GM23338 (cell line): ENCODE measurements at regions not wholly inside any gene's neighbourhood (a gene's known extent, or its start where the extent isn't known, plus 50 kb on each side); places are given as distances from the start of the nearest gene placed in this dataset.

Experiments
- ATAC-seq: fragments of 200-7000 bp; cut with Tn5 transposase; 3 replicates; pipeline ENCODE4 v1.9.1; 2020
- DNase-seq: peaks from one replicate; pipeline ENCODE4 v3.0.0-alpha.2; 2015; ENCODE audit warnings: low spot score
- H2AFZ ChIP-seq: fragments of 200-600 bp; sonication (generic); 2 replicates; pipeline ENCODE4 v1.8.0; 2016; ENCODE audit warnings: antibody characterized with exemption, mild to moderate bottlenecking, moderate library complexity
- H3F3A ChIP-seq: fragments of 200-600 bp; sonication (generic); replicated peaks from 2 replicates; pipeline ENCODE4 v1.8.0; 2017; ENCODE audit warnings: antibody characterized with exemption, mixed run types, low read depth
- H3K27ac ChIP-seq: fragments of 200-600 bp; sonication (generic); 2 replicates; pipeline ENCODE4 v1.6.1; 2016; ENCODE audit warnings: low read depth
- H3K27me3 ChIP-seq: fragments of 200-600 bp; sonication (generic); 2 replicates; pipeline ENCODE4 v1.8.0; 2016; ENCODE audit warnings: mild to moderate bottlenecking, mixed run types, moderate library complexity; ENCODE audit not compliant: insufficient read depth
- H3K36me3 ChIP-seq: fragments of 200-600 bp; sonication (generic); 2 replicates; pipeline ENCODE4 v1.8.0; 2016; ENCODE audit warnings: mild to moderate bottlenecking; ENCODE audit not compliant: insufficient read depth
- H3K4me1 ChIP-seq: fragments of 200-600 bp; sonication (generic); 2 replicates; pipeline ENCODE4 v1.8.0; 2016; ENCODE audit warnings: mild to moderate bottlenecking, moderate library complexity; ENCODE audit not compliant: insufficient read depth
- H3K4me2 ChIP-seq: fragments of 200-600 bp; sonication (generic); 2 replicates; pipeline ENCODE4 v1.7.1; 2017; ENCODE audit warnings: mixed run types
- H3K4me3 ChIP-seq: fragments of 200-600 bp; sonication (generic); 2 replicates; pipeline ENCODE4 v1.6.1; 2016; ENCODE audit warnings: mixed run types
- H3K79me2 ChIP-seq: fragments of 200-600 bp; sonication (generic); replicated peaks from 2 replicates; pipeline ENCODE4 v1.8.0; 2017; ENCODE audit warnings: mild to moderate bottlenecking; ENCODE audit not compliant: insufficient read depth
- H3K9me2 ChIP-seq: fragments of 200-600 bp; sonication (generic); 2 replicates; pipeline ENCODE4 v1.8.0; 2017; ENCODE audit not compliant: insufficient read depth
- H4K20me1 ChIP-seq: fragments of 200-600 bp; sonication (generic); replicated peaks from 2 replicates; pipeline ENCODE4 v1.8.0; 2017; ENCODE audit warnings: mild to moderate bottlenecking; ENCODE audit not compliant: insufficient read depth
- H3K27ac Mint-ChIP-seq: 2 replicates; pipeline ENCODE4 v1.8.0; 2020; ENCODE audit warnings: inconsistent platforms, mild to moderate bottlenecking, moderate library complexity, mixed read lengths
- H3K27me3 Mint-ChIP-seq: 3 replicates; pipeline ENCODE4 v1.8.0; 2022; ENCODE audit warnings: low read depth, mild to moderate bottlenecking, moderate library complexity, mixed read lengths, inconsistent platforms; ENCODE audit not compliant: insufficient read depth, poor library complexity
- H3K36me3 Mint-ChIP-seq: 3 replicates; pipeline ENCODE4 v1.8.0; 2021; ENCODE audit warnings: low read depth, mild to moderate bottlenecking, inconsistent platforms, moderate library complexity, mixed read lengths
- H3K4me1 Mint-ChIP-seq: 3 replicates; pipeline ENCODE4 v1.8.0; 2020; ENCODE audit warnings: mild to moderate bottlenecking, inconsistent platforms, mixed read lengths
- H3K4me3 Mint-ChIP-seq: 3 replicates; pipeline ENCODE4 v1.8.0; 2021; ENCODE audit warnings: moderate library complexity, mild to moderate bottlenecking, inconsistent platforms, mixed read lengths
- H3K9me3 Mint-ChIP-seq: 3 replicates; pipeline ENCODE4 v1.8.0; 2020; ENCODE audit warnings: moderate library complexity, mild to moderate bottlenecking, inconsistent platforms, mixed read lengths
- CREB1 ChIP-seq: fragments of 250-450 bp; sonication (Bioruptor Pico); IDR thresholded peaks from 2 replicates; pipeline ENCODE4 v1.5.0; 2020; ENCODE audit warnings: low read depth, mild to moderate bottlenecking, moderate library complexity
- EZH2 ChIP-seq: fragments of 200-600 bp; sonication (generic); IDR thresholded peaks from one replicate; pipeline ENCODE4 v1.8.0; 2017; ENCODE audit warnings: antibody characterized with exemption, mild to moderate bottlenecking, low read depth; ENCODE audit not compliant: unreplicated experiment
- EZH2phosphoT487 ChIP-seq: fragments of 200-600 bp; sonication (generic); IDR thresholded peaks from one replicate; pipeline ENCODE4 v1.8.1; 2018; ENCODE audit warnings: antibody characterized with exemption; ENCODE audit not compliant: unreplicated experiment
- JUNB ChIP-seq: IDR thresholded peaks from one replicate; pipeline ENCODE4 v1.6.1; 2016; ENCODE audit warnings: antibody characterized with exemption; ENCODE audit not compliant: unreplicated experiment
- NANOG ChIP-seq: IDR thresholded peaks from 2 replicates; pipeline ENCODE4 v1.6.1; 2016; ENCODE audit warnings: antibody characterized with exemption, borderline replicate concordance
- POLR2AphosphoS5 ChIP-seq: IDR thresholded peaks from 2 replicates; pipeline ENCODE4 v1.6.1; 2016; ENCODE audit warnings: antibody characterized with exemption, low read depth
- STAT1 ChIP-seq: IDR thresholded peaks from one replicate; pipeline ENCODE4 v1.6.1; 2016; ENCODE audit warnings: antibody characterized with exemption; ENCODE audit not compliant: unreplicated experiment
- ZNF114 ChIP-seq: fragments of 250-450 bp; sonication (Bioruptor Pico); IDR thresholded peaks from 2 replicates; pipeline ENCODE4 v1.5.0; 2020; ENCODE audit warnings: mild to moderate bottlenecking, moderate library complexity
- ZNF331 ChIP-seq: fragments of 250-450 bp; sonication (Bioruptor Pico); IDR thresholded peaks from 2 replicates; pipeline ENCODE4 v1.5.0; 2020; ENCODE audit warnings: low read depth, mild to moderate bottlenecking, moderate library complexity
- TF ChIP-seq, protein P1 (sequence below): fragments of 250-450 bp; sonication (Bioruptor Pico); IDR thresholded peaks from 2 replicates; pipeline ENCODE4 v1.5.0; 2020; ENCODE audit warnings: mild to moderate bottlenecking, moderate library complexity
- TF ChIP-seq, protein P2 (sequence below), 2 experiments: fragments of 200-600 bp in 1 of 2; sonication (generic) in 1 of 2; conservative IDR thresholded peaks; 2 replicates each; pipeline versions ENCODE4 v1.5.1 to v1.6.1; 2016 to 2017; ENCODE audit warnings: antibody characterized with exemption in 2 of 2, low read depth in 2 of 2, mild to moderate bottlenecking in 2 of 2, moderate library complexity in 1 of 2
- TF ChIP-seq, protein P3 (sequence below): IDR thresholded peaks from 2 replicates; pipeline ENCODE4 v1.6.1; 2016; ENCODE audit warnings: antibody characterized with exemption
- TF ChIP-seq, protein P4 (sequence below): IDR thresholded peaks from one replicate; pipeline ENCODE4 v1.6.1; 2018; ENCODE audit warnings: antibody characterized with exemption; ENCODE audit not compliant: unreplicated experiment

DNA sequence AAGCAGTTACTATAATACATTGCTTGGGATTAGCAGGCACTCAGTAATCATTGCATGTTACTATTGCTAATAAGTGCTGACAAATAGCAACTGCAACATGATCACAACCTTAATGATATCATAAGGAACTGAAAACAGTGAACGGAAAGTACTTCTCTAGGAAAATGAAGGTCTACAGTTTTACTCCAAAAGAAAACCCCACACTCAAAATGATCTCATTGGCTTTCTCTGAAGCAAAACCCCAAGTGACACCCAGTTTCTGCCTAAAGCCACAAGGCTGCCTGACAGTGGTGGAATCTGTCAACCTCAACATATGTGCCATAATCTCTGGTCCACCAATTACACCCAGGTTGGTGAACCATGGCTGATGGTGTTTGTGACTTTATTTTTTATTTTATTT lies 137.6 kb downstream of the PTGER3 start:
- Histone ChIP-seq H4K20me1 (no peaks in the 10 kb centered on the region), H3K4me3 (no peak overlapping the region), H2AFZ (no peak overlapping the region), H3K9me2 (no peaks in the 10 kb centered on the region; the same call in 1 of the 2 replicates), H3F3A (no peaks in the 10 kb centered on the region), H3K27ac (no peak overlapping the region), H3K4me2 (no peak overlapping the region), H3K79me2 (no peaks in the 10 kb centered on the region), H3K4me1 (no peaks in the 10 kb centered on the region), H3K27me3 (no peaks in the 10 kb centered on the region), H3K36me3 (no peaks in the 10 kb centered on the region)
- no peak for ATAC-seq
- no peaks in the 10 kb centered on the region; the same call in 2 of the 3 replicates for H3K4me1 Mint-ChIP-seq
- no peaks in the 10 kb centered on the region for H3K27me3 Mint-ChIP-seq
- H3K27ac Mint-ChIP-seq: no peak overlapping the region
- H3K9me3 Mint-ChIP-seq: no peaks in the 10 kb centered on the region
- no peak for TF ChIP-seq CREB1 (CRISPR knock-in tag)
- TF ChIP-seq STAT1: no peak
- TF ChIP-seq ZNF114: no peak
- no peak for TF ChIP-seq JUNB
- TF ChIP-seq, protein P1, sequence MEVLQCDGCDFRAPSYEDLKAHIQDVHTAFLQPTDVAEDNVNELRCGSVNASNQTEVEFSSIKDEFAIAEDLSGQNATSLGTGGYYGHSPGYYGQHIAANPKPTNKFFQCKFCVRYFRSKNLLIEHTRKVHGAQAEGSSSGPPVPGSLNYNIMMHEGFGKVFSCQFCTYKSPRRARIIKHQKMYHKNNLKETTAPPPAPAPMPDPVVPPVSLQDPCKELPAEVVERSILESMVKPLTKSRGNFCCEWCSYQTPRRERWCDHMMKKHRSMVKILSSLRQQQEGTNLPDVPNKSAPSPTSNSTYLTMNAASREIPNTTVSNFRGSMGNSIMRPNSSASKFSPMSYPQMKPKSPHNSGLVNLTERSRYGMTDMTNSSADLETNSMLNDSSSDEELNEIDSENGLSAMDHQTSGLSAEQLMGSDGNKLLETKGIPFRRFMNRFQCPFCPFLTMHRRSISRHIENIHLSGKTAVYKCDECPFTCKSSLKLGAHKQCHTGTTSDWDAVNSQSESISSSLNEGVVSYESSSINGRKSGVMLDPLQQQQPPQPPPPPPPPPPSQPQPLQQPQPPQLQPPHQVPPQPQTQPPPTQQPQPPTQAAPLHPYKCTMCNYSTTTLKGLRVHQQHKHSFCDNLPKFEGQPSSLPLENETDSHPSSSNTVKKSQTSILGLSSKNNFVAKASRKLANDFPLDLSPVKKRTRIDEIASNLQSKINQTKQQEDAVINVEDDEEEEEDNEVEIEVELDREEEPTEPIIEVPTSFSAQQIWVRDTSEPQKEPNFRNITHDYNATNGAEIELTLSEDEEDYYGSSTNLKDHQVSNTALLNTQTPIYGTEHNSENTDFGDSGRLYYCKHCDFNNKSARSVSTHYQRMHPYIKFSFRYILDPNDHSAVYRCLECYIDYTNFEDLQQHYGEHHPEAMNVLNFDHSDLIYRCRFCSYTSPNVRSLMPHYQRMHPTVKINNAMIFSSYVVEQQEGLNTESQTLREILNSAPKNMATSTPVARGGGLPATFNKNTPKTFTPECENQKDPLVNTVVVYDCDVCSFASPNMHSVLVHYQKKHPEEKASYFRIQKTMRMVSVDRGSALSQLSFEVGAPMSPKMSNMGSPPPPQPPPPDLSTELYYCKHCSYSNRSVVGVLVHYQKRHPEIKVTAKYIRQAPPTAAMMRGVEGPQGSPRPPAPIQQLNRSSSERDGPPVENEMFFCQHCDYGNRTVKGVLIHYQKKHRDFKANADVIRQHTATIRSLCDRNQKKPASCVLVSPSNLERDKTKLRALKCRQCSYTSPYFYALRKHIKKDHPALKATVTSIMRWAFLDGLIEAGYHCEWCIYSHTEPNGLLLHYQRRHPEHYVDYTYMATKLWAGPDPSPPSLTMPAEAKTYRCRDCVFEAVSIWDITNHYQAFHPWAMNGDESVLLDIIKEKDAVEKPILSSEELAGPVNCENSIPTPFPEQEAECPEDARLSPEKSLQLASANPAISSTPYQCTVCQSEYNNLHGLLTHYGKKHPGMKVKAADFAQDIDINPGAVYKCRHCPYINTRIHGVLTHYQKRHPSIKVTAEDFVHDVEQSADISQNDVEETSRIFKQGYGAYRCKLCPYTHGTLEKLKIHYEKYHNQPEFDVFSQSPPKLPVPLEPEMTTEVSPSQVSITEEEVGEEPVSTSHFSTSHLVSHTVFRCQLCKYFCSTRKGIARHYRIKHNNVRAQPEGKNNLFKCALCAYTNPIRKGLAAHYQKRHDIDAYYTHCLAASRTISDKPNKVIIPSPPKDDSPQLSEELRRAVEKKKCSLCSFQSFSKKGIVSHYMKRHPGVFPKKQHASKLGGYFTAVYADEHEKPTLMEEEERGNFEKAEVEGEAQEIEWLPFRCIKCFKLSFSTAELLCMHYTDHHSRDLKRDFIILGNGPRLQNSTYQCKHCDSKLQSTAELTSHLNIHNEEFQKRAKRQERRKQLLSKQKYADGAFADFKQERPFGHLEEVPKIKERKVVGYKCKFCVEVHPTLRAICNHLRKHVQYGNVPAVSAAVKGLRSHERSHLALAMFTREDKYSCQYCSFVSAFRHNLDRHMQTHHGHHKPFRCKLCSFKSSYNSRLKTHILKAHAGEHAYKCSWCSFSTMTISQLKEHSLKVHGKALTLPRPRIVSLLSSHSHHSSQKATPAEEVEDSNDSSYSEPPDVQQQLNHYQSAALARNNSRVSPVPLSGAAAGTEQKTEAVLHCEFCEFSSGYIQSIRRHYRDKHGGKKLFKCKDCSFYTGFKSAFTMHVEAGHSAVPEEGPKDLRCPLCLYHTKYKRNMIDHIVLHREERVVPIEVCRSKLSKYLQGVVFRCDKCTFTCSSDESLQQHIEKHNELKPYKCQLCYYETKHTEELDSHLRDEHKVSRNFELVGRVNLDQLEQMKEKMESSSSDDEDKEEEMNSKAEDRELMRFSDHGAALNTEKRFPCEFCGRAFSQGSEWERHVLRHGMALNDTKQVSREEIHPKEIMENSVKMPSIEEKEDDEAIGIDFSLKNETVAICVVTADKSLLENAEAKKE (CRISPR knock-in tag): no peak
- TF ChIP-seq ZNF331 (CRISPR knock-in tag): no peak
- TF ChIP-seq EZH2: no peak
- TF ChIP-seq NANOG: no peak
- TF ChIP-seq POLR2AphosphoS5: no peak
- no peak for TF ChIP-seq EZH2phosphoT487
- TF ChIP-seq, protein P2, sequence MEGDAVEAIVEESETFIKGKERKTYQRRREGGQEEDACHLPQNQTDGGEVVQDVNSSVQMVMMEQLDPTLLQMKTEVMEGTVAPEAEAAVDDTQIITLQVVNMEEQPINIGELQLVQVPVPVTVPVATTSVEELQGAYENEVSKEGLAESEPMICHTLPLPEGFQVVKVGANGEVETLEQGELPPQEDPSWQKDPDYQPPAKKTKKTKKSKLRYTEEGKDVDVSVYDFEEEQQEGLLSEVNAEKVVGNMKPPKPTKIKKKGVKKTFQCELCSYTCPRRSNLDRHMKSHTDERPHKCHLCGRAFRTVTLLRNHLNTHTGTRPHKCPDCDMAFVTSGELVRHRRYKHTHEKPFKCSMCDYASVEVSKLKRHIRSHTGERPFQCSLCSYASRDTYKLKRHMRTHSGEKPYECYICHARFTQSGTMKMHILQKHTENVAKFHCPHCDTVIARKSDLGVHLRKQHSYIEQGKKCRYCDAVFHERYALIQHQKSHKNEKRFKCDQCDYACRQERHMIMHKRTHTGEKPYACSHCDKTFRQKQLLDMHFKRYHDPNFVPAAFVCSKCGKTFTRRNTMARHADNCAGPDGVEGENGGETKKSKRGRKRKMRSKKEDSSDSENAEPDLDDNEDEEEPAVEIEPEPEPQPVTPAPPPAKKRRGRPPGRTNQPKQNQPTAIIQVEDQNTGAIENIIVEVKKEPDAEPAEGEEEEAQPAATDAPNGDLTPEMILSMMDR (conservative IDR thresholded peaks at IDR 0.05; ENCODE audit: low read depth in 2 of 2): no peak
- TF ChIP-seq, protein P3, sequence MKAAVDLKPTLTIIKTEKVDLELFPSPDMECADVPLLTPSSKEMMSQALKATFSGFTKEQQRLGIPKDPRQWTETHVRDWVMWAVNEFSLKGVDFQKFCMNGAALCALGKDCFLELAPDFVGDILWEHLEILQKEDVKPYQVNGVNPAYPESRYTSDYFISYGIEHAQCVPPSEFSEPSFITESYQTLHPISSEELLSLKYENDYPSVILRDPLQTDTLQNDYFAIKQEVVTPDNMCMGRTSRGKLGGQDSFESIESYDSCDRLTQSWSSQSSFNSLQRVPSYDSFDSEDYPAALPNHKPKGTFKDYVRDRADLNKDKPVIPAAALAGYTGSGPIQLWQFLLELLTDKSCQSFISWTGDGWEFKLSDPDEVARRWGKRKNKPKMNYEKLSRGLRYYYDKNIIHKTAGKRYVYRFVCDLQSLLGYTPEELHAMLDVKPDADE: no peak
- TF ChIP-seq, protein P4, sequence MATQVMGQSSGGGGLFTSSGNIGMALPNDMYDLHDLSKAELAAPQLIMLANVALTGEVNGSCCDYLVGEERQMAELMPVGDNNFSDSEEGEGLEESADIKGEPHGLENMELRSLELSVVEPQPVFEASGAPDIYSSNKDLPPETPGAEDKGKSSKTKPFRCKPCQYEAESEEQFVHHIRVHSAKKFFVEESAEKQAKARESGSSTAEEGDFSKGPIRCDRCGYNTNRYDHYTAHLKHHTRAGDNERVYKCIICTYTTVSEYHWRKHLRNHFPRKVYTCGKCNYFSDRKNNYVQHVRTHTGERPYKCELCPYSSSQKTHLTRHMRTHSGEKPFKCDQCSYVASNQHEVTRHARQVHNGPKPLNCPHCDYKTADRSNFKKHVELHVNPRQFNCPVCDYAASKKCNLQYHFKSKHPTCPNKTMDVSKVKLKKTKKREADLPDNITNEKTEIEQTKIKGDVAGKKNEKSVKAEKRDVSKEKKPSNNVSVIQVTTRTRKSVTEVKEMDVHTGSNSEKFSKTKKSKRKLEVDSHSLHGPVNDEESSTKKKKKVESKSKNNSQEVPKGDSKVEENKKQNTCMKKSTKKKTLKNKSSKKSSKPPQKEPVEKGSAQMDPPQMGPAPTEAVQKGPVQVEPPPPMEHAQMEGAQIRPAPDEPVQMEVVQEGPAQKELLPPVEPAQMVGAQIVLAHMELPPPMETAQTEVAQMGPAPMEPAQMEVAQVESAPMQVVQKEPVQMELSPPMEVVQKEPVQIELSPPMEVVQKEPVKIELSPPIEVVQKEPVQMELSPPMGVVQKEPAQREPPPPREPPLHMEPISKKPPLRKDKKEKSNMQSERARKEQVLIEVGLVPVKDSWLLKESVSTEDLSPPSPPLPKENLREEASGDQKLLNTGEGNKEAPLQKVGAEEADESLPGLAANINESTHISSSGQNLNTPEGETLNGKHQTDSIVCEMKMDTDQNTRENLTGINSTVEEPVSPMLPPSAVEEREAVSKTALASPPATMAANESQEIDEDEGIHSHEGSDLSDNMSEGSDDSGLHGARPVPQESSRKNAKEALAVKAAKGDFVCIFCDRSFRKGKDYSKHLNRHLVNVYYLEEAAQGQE: no peak
- DNase-seq: no peak
- H3K36me3 Mint-ChIP-seq: no peaks in the 10 kb centered on the region
- no peak overlapping the region for H3K4me3 Mint-ChIP-seq
